ENCODE measurements at regions not wholly inside any gene's neighbourhood (a gene's known extent, or its start where the extent isn't known, plus 50 kb on each side); places are given as distances from the start of the nearest gene placed in this dataset.
"Not testable (repeated sequence)": the region's sequence is repeated elsewhere in the genome, so short reads cannot be mapped to it uniquely, and the experiment has no call there.

GRCh38 chr2:871926-872680, 78.5 kb upstream of the SNTG2 start:
- no peaks in the 10 kb centered on the region for H3K4me1 ChIP-seq
- no peak overlapping the region for H3K4me3 ChIP-seq
- H3K27me3 ChIP-seq: peaks cover 0 to 43% of the 10 kb centered on the region in 2 donors
- no peaks in the 10 kb centered on the region for H3K36me3 ChIP-seq
- ATAC-seq (no peak), DNase-seq (no peak)
- TF ChIP-seq CTCF (IDR thresholded peaks at IDR 0.05): no peak
- no peak overlapping the region for H3K27ac ChIP-seq
- intact Hi-C loops (cut with DNase I): no loop called here
- H3K9me3 ChIP-seq: no peaks in the 10 kb centered on the region

- Histone ChIP-seq H3K4me1 (no peaks in the 10 kb centered on the region), H3K9me3 (no peaks in the 10 kb centered on the region), H3K27me3 (peaks cover 0 to 43% of the 10 kb centered on the region in 2 donors), H3K36me3 (no peaks in the 10 kb centered on the region), H3K4me3 (no peak overlapping the region), H3K27ac (no peak overlapping the region)
- no peak for TF ChIP-seq CTCF (IDR thresholded peaks at IDR 0.05)
- ATAC-seq (no peak), DNase-seq (no peak)
- intact Hi-C loops (cut with DNase I): no loop called here
Measured at GRCh38 chr2:871175-871727, 79.4 kb upstream of the SNTG2 start.

- Histone ChIP-seq H3K36me3 (no peaks in the 10 kb centered on the region), H3K27me3 (peaks cover 0 to 43% of the 10 kb centered on the region in 2 donors), H3K27ac (no peak overlapping the region), H3K4me1 (no peaks in the 10 kb centered on the region), H3K9me3 (no peaks in the 10 kb centered on the region), H3K4me3 (no peak overlapping the region)
- no peak for TF ChIP-seq CTCF (IDR thresholded peaks at IDR 0.05)
- ATAC-seq (no peak), DNase-seq (no peak)
- intact Hi-C loops (cut with DNase I): no loop called here
Measured at GRCh38 chr2:870426-870825, 80.2 kb upstream of the SNTG2 start.

- H3K9me3 ChIP-seq: no peaks in the 10 kb centered on the region
- H3K27ac ChIP-seq: no peak overlapping the region
- H3K27me3 ChIP-seq: peaks cover 0 to 43% of the 10 kb centered on the region in 2 donors
- TF ChIP-seq CTCF (IDR thresholded peaks at IDR 0.05): no peak
- H3K36me3 ChIP-seq: no peaks in the 10 kb centered on the region
- ATAC-seq (no peak), DNase-seq (no peak)
- intact Hi-C loops (cut with DNase I): no loop called here
- no peak overlapping the region for H3K4me3 ChIP-seq
- H3K4me1 ChIP-seq: no peaks in the 10 kb centered on the region
Measured at GRCh38 chr2:869894-870293, 80.8 kb upstream of the SNTG2 start.

GRCh38 chr2:869357-869871, 81.2 kb upstream of the SNTG2 start:
- ATAC-seq: no peak
- Histone ChIP-seq H3K36me3 (no peaks in the 10 kb centered on the region), H3K27me3 (peaks cover 0 to 43% of the 10 kb centered on the region in 2 donors), H3K27ac (no peak overlapping the region), H3K4me1 (no peaks in the 10 kb centered on the region), H3K4me3 (no peak overlapping the region), H3K9me3 (no peaks in the 10 kb centered on the region)
- intact Hi-C loops (cut with DNase I): no loop called here
- TF ChIP-seq CTCF (IDR thresholded peaks at IDR 0.05): no peak
- DNase-seq: no peak

- H3K36me3 ChIP-seq; DNase-seq; ATAC-seq; H3K27ac ChIP-seq; intact Hi-C loops (cut with DNase I); H3K4me1 ChIP-seq; H3K4me3 ChIP-seq; H3K9me3 ChIP-seq: not testable (repeated sequence)
- H3K27me3 ChIP-seq: peaks cover 0 to 43% of the 10 kb centered on the region in 2 donors
Measured at GRCh38 chr2:868857-869256, 81.8 kb upstream of the SNTG2 start.

Data from left lung (tissue), 4 donors.